ENCODE measurements at regions not wholly inside any gene's neighbourhood (a gene's known extent, or its start where the extent isn't known, plus 50 kb on each side); places are given as distances from the start of the nearest gene placed in this dataset.

DNA sequence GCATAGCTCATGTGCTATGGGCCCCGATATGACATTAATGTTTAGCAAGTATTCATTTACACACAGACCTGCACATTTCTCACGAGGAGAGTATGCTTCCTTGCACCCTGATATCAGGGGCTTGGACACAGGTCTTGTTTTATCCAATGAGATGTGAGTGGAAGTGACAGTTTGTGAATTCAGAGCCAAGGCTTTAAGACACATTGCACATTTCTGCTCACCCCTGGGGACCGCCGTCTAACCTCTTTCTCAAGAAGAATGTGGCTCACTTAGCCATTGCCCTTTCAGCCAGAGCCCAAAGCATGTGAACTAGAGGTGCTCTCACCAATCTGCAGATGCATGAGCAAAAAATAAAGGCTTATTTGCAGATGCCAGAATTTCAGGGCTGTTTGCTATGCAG lies 116.1 kb upstream of the C16orf82 start:
- TF ChIP-seq POLR2A (IDR thresholded peaks at IDR 0.05), result no peak
- TF ChIP-seq, protein P1, sequence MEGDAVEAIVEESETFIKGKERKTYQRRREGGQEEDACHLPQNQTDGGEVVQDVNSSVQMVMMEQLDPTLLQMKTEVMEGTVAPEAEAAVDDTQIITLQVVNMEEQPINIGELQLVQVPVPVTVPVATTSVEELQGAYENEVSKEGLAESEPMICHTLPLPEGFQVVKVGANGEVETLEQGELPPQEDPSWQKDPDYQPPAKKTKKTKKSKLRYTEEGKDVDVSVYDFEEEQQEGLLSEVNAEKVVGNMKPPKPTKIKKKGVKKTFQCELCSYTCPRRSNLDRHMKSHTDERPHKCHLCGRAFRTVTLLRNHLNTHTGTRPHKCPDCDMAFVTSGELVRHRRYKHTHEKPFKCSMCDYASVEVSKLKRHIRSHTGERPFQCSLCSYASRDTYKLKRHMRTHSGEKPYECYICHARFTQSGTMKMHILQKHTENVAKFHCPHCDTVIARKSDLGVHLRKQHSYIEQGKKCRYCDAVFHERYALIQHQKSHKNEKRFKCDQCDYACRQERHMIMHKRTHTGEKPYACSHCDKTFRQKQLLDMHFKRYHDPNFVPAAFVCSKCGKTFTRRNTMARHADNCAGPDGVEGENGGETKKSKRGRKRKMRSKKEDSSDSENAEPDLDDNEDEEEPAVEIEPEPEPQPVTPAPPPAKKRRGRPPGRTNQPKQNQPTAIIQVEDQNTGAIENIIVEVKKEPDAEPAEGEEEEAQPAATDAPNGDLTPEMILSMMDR (IDR thresholded peaks at IDR 0.05), result no peak

All from upper lobe of left lung (tissue), 4 donors.